Renal pelvis (tissue), 1 donor: ENCODE measurements at regions not wholly inside any gene's neighbourhood (a gene's known extent, or its start where the extent isn't known, plus 50 kb on each side); places are given as distances from the start of the nearest gene placed in this dataset.

Experiments
- DNase-seq: peaks from one replicate; pipeline ENCODE4 v3.0.0-alpha.2; 2013

GRCh38 chr5:158553195-158553961 is 546.3 kb downstream of the EBF1 start:
- DNase-seq, result no peak

- DNase-seq, result no peak
Observed at GRCh38 chr5:158552241-158552640, 547.5 kb downstream of the EBF1 start.

GRCh38 chr5:158549311-158549710 is 550.4 kb downstream of the EBF1 start:
- DNase-seq, result no peak

GRCh38 chr5:158546748-158547147 is 553.0 kb downstream of the EBF1 start:
- DNase-seq, result no peak

- no peak for DNase-seq
Observed at GRCh38 chr5:158545949-158546530, 553.7 kb downstream of the EBF1 start.

GRCh38 chr5:158544388-158545339 is 555.1 kb downstream of the EBF1 start:
- no peak for DNase-seq

- no peak for DNase-seq
Observed at GRCh38 chr5:158543539-158544387, 556.0 kb downstream of the EBF1 start.

GRCh38 chr5:158541536-158542297 is 558.0 kb downstream of the EBF1 start:
- no peak for DNase-seq

- DNase-seq, result no peak
Observed at GRCh38 chr5:158538506-158539074, 561.1 kb downstream of the EBF1 start.

- DNase-seq, result no peak
Observed at GRCh38 chr5:158537366-158537765, 562.4 kb downstream of the EBF1 start.

GRCh38 chr5:158534203-158534602 is 565.5 kb downstream of the EBF1 start:
- no peak for DNase-seq

GRCh38 chr5:158532739-158533138 is 567.0 kb downstream of the EBF1 start:
- no peak for DNase-seq

- no peak for DNase-seq
Observed at GRCh38 chr5:158531860-158532259, 567.9 kb downstream of the EBF1 start.

- DNase-seq, result no peak
Observed at GRCh38 chr5:158530115-158530514, 569.6 kb downstream of the EBF1 start.

GRCh38 chr5:158529454-158529853 is 570.3 kb downstream of the EBF1 start:
- no peak for DNase-seq

- DNase-seq, result no peak
Observed at GRCh38 chr5:158525663-158526062, 574.1 kb downstream of the EBF1 start.

- DNase-seq, result no peak
Observed at GRCh38 chr5:158524070-158524469, 575.6 kb downstream of the EBF1 start.

GRCh38 chr5:158522776-158523175 is 576.9 kb downstream of the EBF1 start:
- no peak for DNase-seq

- DNase-seq, result no peak
Observed at GRCh38 chr5:158521995-158522394, 577.7 kb downstream of the EBF1 start.

GRCh38 chr5:158519433-158520021 is 580.2 kb downstream of the EBF1 start:
- no peak for DNase-seq
